Heart left ventricle (tissue), 13 donors: ENCODE measurements at regions not wholly inside any gene's neighbourhood (a gene's known extent, or its start where the extent isn't known, plus 50 kb on each side); places are given as distances from the start of the nearest gene placed in this dataset.

Source experiments
- POLR2A ChIP-seq, 2 donors: fragments of 450-650 bp; IDR thresholded peaks; one replicate each; pipeline ENCODE4 v1.6.1; 2017; ENCODE audit warnings: antibody characterized with exemption in 2 of 2, mild to moderate bottlenecking in 2 of 2, moderate library complexity in 2 of 2
- TF ChIP-seq, protein P1 (sequence below), 12 donors: fragments of 200-600 bp; sonication (generic) in 4 of 12; IDR thresholded peaks; one replicate each; pipeline versions ENCODE4 v1.5.0 to v1.8.0; 2018 to 2022; ENCODE audit warnings: antibody characterized with exemption in 12 of 12, mild to moderate bottlenecking in 5 of 12
- donor health status: ischemic (EF 13 %, LVEDD 7.1; RV severe dilation, severe dysfunction).
- donor health status: DM: no; HTN: yes; CAD: no.
- donor health status: DM: no; HTN: no; CAD: no.
- donor health status: ischemic (EF 25% LVEDD 6.9; RV normal size, moderate dysfunction).
- donor health status: ischemic (EF 25% LVEDD 5.7; RV mildly dilated, moderate dysfunction).
- donor health status: ischemic (EF 35%, LVEDD 5.7; RV mildly dilated, moderate dysfunction).
- donor health status: nonischemic (EF 11% LVEDD 7.7; RV severe dilation, severe dysfunction).
- donor health status: DM: yes; HTN: yes; CAD: no.
- donor health status: PGD.
- donor health status: ischemic (EF 29% LVEDD 5.4; RV normal size, mild dysfunction).
- donor health status: nonischemic (EF 23%, LVEDD 6.1; RV moderate dilation, normal function).

DNA sequence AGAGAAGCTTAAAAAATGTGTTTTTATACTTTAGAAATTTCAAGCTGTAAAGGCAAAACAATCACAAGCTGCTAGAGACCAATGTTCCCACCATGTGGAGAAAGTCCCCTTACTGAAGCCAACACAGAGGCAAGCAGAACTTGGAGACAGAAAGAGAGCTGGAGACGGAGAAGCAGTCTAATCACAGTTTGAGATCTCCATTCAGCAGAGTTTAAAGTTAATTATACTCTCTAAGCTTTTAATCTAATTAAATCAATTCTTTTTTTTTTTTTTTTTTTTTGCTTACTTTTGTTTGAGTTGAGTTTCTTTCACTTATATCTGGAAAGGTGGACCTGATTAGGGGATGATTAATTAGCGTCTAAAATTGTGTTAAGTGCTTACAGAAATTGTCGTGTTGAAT lies 1534.3 kb downstream of the MAT2B start:
- TF ChIP-seq, protein P1, sequence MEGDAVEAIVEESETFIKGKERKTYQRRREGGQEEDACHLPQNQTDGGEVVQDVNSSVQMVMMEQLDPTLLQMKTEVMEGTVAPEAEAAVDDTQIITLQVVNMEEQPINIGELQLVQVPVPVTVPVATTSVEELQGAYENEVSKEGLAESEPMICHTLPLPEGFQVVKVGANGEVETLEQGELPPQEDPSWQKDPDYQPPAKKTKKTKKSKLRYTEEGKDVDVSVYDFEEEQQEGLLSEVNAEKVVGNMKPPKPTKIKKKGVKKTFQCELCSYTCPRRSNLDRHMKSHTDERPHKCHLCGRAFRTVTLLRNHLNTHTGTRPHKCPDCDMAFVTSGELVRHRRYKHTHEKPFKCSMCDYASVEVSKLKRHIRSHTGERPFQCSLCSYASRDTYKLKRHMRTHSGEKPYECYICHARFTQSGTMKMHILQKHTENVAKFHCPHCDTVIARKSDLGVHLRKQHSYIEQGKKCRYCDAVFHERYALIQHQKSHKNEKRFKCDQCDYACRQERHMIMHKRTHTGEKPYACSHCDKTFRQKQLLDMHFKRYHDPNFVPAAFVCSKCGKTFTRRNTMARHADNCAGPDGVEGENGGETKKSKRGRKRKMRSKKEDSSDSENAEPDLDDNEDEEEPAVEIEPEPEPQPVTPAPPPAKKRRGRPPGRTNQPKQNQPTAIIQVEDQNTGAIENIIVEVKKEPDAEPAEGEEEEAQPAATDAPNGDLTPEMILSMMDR (IDR thresholded peaks at IDR 0.05): no peak
- no peak for TF ChIP-seq POLR2A (IDR thresholded peaks at IDR 0.05)
